Loucy (cell line): ENCODE measurements at regions not wholly inside any gene's neighbourhood (a gene's known extent, or its start where the extent isn't known, plus 50 kb on each side); places are given as distances from the start of the nearest gene placed in this dataset.

Experiments
- H2AFZ ChIP-seq: fragments of 200-600 bp; sonication (generic); 2 replicates; pipeline ENCODE4 v1.6.0; 2016; ENCODE audit warnings: antibody characterized with exemption, mild to moderate bottlenecking, low read length, moderate library complexity
- H3F3A ChIP-seq: fragments of 200-600 bp; 2 replicates; pipeline ENCODE4 v1.6.0; 2016; ENCODE audit warnings: antibody characterized with exemption, low read depth, mild to moderate bottlenecking
- H3K27me3 ChIP-seq: fragments of 200-600 bp; sonication (generic); 2 replicates; pipeline ENCODE4 v1.6.1; 2014; ENCODE audit warnings: low read length, mild to moderate bottlenecking; ENCODE audit not compliant: insufficient read depth, poor library complexity, severe bottlenecking
- H3K36me3 ChIP-seq: fragments of 200-600 bp; sonication (generic); 2 replicates; pipeline ENCODE4 v1.6.1; 2016; ENCODE audit warnings: low read length; ENCODE audit not compliant: insufficient read depth
- H3K4me1 ChIP-seq: fragments of 200-600 bp; sonication (generic); 2 replicates; pipeline ENCODE4 v1.5.1; 2014; ENCODE audit warnings: low read length, mild to moderate bottlenecking; ENCODE audit not compliant: insufficient read depth, poor library complexity, severe bottlenecking
- H3K4me2 ChIP-seq: fragments of 200-600 bp; sonication (generic); 2 replicates; pipeline ENCODE4 v1.6.0; 2014; ENCODE audit warnings: antibody characterized with exemption, low read length, low read depth, mild to moderate bottlenecking; ENCODE audit not compliant: poor library complexity, severe bottlenecking
- H3K4me3 ChIP-seq: fragments of 200-600 bp; sonication (generic); 2 replicates; pipeline ENCODE4 v1.5.1; 2014; ENCODE audit warnings: low read length, mild to moderate bottlenecking, mixed read lengths; ENCODE audit not compliant: poor library complexity, severe bottlenecking
- H3K79me2 ChIP-seq: fragments of 200-600 bp; sonication (generic); 2 replicates; pipeline ENCODE4 v1.6.1; 2014; ENCODE audit warnings: low read length; ENCODE audit not compliant: insufficient read depth
- H3K9ac ChIP-seq: fragments of 200-600 bp; sonication (generic); 2 replicates; pipeline ENCODE4 v1.6.0; 2014; ENCODE audit warnings: mild to moderate bottlenecking, low read depth, low read length, moderate library complexity; ENCODE audit not compliant: poor library complexity, severe bottlenecking
- H3K9me2 ChIP-seq: fragments of 200-600 bp; sonication (generic); replicated peaks from 2 replicates; pipeline ENCODE4 v1.6.1; 2016; ENCODE audit warnings: low read depth, low read length, mixed read lengths
- H3K9me3 ChIP-seq: fragments of 200-600 bp; sonication (generic); 2 replicates; pipeline ENCODE4 v1.6.1; 2014; ENCODE audit warnings: mild to moderate bottlenecking, antibody characterized with exemption, low read length, low read depth; ENCODE audit not compliant: insufficient read depth
- H4K20me1 ChIP-seq: fragments of 200-600 bp; sonication (generic); 2 replicates; pipeline ENCODE4 v1.6.0; 2014; ENCODE audit warnings: antibody characterized with exemption, low read length, mild to moderate bottlenecking; ENCODE audit not compliant: insufficient read depth, poor library complexity, severe bottlenecking
- CTCF ChIP-seq: fragments of 200-600 bp; sonication (generic); conservative IDR thresholded peaks from 2 replicates; pipeline ENCODE4 v1.5.1; 2014; ENCODE audit warnings: mild to moderate bottlenecking, antibody characterized with exemption, low read length
- EZH2phosphoT487 ChIP-seq: fragments of 200-600 bp; IDR thresholded peaks from 2 replicates; pipeline ENCODE4 v1.6.1; 2018; ENCODE audit warnings: antibody characterized with exemption, mild to moderate bottlenecking, moderate library complexity, borderline replicate concordance

- Histone ChIP-seq H3F3A (no peaks in the 10 kb centered on the region), H3K79me2 (no peaks in the 10 kb centered on the region), H3K9ac (no peak overlapping the region), H4K20me1 (no peaks in the 10 kb centered on the region), H3K4me2 (no peak overlapping the region), H3K9me3 (no peaks in the 10 kb centered on the region), H3K9me2 (no peaks in the 10 kb centered on the region), H3K27me3 (no peaks in the 10 kb centered on the region), H2AFZ (no peak overlapping the region), H3K36me3 (no peaks in the 10 kb centered on the region), H3K4me3 (no peak overlapping the region), H3K4me1 (no peaks in the 10 kb centered on the region)
- TF ChIP-seq CTCF, result no peak
- no peak for TF ChIP-seq EZH2phosphoT487
Observed at GRCh38 chr1:189496768-189497167, 980.9 kb downstream of the BRINP3 start.

- Histone ChIP-seq H4K20me1 (no peaks in the 10 kb centered on the region), H3K9me2 (no peaks in the 10 kb centered on the region), H3K4me2 (no peak overlapping the region), H3K36me3 (no peaks in the 10 kb centered on the region), H3K4me1 (no peaks in the 10 kb centered on the region), H3K9ac (no peak overlapping the region), H2AFZ (no peak overlapping the region), H3K4me3 (no peak overlapping the region), H3K79me2 (no peaks in the 10 kb centered on the region), H3K9me3 (no peaks in the 10 kb centered on the region), H3F3A (no peaks in the 10 kb centered on the region), H3K27me3 (no peaks in the 10 kb centered on the region)
- TF ChIP-seq EZH2phosphoT487 (no peak), CTCF (no peak)
Observed at GRCh38 chr1:189499736-189500135, 977.9 kb downstream of the BRINP3 start.

DNA sequence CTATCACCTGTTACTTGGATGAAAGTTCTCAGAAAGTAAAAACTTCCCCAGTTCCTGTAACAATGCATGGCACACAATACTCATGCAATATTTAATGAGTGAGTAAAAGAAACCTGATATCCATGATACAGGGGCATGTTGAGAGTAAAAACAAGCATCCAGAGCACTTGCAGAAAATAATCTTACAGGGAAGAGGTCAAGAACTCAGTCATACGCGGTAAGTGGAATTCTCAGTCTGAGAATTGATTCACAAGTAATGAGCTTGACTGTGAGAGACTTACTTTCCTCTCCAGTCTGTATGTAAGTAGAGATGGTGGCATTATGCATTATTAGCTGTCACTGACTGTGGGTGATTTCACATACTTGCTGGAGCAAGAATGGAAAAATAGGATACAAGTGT lies 976.9 kb downstream of the BRINP3 start:
- Histone ChIP-seq H3K9ac (no peak overlapping the region), H3K27me3 (no peaks in the 10 kb centered on the region), H2AFZ (no peak overlapping the region), H3F3A (no peaks in the 10 kb centered on the region), H3K36me3 (no peaks in the 10 kb centered on the region), H3K9me2 (no peaks in the 10 kb centered on the region), H3K9me3 (no peaks in the 10 kb centered on the region), H3K4me3 (no peak overlapping the region), H3K4me1 (no peaks in the 10 kb centered on the region), H3K4me2 (no peak overlapping the region), H3K79me2 (no peaks in the 10 kb centered on the region), H4K20me1 (no peaks in the 10 kb centered on the region)
- TF ChIP-seq CTCF, result no peak
- TF ChIP-seq EZH2phosphoT487, result no peak
